Left hindlimb (tissue), 1 donor: ENCODE measurements at regions not wholly inside any gene's neighbourhood (a gene's known extent, or its start where the extent isn't known, plus 50 kb on each side); places are given as distances from the start of the nearest gene placed in this dataset.
"Not testable (repeated sequence)": the region's sequence is repeated elsewhere in the genome, so short reads cannot be mapped to it uniquely, and the experiment has no call there.

Experiments
- DNase-seq: peaks from one replicate; pipeline ENCODE4 v3.0.0-alpha.2; 2018

DNA sequence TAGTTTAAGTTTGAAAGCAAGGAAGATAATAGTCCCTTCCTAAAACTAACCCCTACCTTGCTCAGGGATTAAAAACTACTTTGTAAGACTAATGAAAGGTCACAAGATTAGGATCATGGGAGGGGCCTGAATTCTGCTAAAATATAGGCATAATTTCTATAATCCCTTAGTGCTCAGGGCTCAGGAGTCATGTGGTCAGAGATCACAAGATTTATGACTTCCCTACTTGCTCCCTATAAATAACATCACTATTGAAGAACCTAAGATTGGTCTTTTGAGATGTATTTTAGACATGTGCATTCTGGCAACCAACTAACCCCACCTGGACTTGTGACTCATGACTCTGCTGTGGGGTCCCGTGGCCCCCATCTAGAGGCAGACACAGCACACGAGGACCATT, 81.1 kb downstream of the STMND1 start:
- DNase-seq, result no peak

GRCh38 chr6:17186925-17187324, 85.1 kb downstream of the STMND1 start:
- no peak for DNase-seq

- no peak for DNase-seq
Measured at GRCh38 chr6:17193106-17193775, 87.9 kb upstream of the RBM24 start.

DNA sequence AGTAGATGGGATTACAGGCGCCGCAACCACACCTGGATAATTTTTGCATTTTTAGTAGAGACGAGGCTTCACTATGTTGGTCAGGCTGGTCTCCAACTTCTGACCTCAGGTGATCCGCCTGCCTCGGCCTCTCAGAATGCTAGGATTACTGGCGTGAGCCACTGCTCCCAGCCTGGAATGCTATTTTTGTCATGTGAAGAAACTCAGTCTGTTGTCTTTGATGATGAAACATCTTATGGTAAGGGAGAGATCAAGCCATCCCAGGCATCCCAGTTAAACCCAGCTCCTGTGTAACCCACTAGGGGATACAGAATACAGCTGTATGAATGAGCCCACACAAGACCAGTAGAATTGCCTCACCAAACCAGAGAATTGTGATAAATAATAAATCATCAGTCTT, 83.6 kb upstream of the RBM24 start:
- DNase-seq, result no peak

- no peak for DNase-seq
Measured at GRCh38 chr6:17200395-17200794, 80.8 kb upstream of the RBM24 start.

DNA sequence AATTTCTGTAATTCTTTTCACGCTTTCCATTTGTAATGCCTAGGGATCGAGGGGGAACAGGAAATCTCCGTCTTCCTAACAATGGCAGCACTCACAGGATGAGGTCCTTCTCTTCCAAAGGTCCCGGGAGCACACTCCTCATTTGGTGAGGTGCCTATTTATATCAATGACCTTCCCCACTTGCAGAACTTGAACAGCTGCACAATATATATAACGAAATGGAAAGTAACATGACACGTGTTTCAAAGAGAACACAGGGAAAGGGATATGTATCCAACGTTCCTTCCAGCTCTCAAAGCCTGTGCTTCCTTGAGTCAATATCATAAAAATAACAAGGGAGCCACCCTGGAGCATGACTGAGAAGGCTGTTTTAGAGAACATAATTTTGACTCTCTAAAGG, 78.6 kb upstream of the RBM24 start:
- DNase-seq, result peak; percentile 60

DNA sequence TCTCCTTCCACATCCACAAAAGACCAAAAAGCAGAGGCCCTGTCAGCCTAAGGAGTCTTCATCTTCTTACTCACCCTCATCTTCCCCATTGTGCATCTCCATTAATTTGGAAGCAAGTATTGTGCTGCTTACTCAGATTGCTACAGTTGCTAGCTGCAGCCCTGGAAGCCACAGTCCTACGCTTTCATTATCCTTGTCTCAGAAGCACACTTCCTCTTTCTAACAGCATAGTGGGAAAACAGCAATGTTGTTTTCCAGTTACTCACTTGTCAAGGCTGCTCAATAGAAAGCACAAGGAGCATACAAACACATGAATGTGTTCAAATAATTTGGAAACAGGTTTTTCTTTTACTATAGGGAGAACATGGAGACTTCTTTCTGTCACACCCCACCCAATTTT, 76.6 kb upstream of the RBM24 start:
- no peak for DNase-seq

DNA sequence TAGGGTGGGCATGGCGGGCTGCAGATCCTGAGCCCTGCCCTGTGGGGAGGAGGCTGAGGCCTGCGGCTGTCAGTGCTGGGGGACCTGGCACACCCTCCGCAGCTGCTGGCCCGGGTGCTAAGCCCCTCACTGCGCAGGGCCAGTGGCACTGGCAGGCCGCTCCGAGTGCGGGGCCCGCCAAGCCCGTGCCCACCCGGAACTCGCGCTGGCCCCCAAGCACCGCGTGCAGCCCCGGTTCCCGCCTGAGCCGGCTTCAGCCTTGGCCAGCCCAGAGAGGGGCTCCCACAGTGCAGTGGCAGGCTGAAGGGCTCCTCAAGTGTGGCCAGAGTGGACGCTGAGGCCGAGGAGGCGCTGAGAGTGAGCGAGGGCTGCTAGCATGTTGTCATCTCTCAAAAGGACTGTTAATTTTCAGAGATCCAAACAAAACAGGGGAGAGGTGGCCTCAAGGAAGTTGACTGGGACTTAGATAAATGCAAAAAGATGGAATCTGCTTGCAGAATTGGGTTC, 74.5 kb upstream of the RBM24 start:
- no peak for DNase-seq

DNA sequence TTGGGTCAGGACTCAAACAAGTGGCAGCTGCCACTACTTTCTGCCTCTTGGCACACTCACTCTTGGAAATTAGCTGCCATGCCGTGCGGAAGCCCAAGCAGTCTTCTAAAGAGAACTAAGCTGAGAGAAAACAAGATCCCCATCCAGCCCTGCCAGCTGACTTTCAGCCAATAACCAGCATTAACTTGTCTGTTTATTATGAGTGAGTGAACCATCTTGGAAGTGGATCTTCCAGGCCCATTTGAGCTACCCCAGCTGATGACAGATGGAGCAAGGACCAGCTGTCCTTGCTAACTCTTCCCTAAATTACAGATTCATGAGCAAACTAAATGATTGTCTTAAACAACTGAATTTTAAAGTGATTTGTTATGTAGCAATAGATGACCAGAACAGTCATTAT, 73.9 kb upstream of the RBM24 start:
- DNase-seq, result no peak

DNA sequence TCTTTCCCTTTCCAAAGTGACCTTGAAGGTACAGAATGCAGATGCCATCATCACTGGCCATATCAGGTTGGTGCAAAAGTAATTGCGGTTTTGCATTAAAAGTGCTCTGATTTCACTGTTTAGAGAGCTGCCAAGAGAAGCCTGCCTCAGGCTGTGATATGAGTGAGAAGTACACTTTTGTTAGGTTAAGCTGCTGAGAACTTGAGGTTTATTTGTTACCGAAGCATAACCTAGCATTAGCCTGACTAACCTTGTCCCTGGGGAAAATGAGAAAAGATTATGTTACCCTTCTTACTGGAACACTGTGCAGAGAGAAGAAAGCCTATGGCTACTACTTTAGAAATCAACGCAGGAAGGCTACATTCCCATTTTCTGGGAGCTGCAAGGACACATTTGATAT, 70.5 kb upstream of the RBM24 start:
- no peak for DNase-seq

- DNase-seq, result no peak
Measured at GRCh38 chr6:17211101-17211500, 70.1 kb upstream of the RBM24 start.

DNA sequence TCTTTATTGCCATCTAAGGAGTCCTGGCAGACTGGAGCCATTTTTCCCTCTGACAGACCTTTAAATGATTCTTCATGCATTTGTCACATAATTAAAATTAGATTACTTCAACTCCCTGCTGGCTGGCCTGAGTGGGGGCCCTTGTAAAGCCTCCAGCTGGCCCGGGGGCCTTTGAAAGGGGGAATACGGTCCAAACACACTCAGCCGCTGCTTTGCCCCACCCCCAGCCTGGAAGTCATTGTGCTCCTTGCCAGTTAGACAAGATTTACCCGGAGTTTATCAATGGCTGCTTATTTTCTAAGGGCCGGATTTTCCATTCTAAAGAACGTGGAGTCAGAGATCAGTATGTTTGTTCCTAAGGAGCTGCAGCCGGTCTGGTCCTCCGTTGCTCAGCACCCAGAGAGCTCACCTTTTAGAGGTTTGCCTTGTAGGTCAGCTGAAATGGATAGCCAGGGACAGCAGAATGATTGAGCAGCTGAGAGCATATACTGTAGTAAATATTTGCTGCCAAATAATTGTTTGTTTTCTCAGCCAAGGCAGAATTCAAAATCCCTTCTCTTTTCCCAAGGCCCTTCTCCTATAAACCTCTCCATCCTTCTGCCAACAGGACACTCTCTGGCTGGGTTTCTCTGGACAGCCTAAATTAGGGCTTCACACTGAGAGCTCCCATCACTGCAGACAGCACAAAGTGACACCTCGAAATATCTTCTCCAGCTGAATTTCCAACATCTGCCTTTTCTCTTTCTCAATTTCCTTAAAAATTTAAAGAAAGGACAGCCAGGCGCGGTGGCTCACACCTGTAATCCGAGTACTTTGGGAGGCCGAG, 68.4 kb upstream of the RBM24 start:
- peak; percentile 89 for DNase-seq

- no peak for DNase-seq
Measured at GRCh38 chr6:17214106-17214505, 67.1 kb upstream of the RBM24 start.

DNA sequence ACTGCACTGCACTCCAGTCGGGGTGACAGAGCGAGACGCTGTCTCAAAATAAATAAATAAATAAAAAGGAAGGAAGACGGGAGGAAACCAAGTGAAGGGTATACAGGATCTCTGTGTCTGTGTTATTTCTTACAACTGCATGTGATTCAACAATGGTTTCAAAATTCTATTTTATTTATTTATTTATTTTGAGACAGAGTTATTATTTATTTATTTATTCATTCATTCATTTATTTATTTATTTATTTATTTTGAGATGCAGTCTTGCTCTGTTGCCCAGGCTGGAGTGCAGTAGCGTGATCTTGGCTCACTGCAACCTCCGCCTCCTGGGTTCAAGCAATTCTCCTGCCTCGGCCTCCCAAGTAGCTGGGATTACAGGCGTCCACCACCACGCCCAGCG, 64.2 kb upstream of the RBM24 start:
- DNase-seq, result not testable (repeated sequence)

GRCh38 chr6:17218023-17218748, 63.0 kb upstream of the RBM24 start:
- DNase-seq, result no peak

DNA sequence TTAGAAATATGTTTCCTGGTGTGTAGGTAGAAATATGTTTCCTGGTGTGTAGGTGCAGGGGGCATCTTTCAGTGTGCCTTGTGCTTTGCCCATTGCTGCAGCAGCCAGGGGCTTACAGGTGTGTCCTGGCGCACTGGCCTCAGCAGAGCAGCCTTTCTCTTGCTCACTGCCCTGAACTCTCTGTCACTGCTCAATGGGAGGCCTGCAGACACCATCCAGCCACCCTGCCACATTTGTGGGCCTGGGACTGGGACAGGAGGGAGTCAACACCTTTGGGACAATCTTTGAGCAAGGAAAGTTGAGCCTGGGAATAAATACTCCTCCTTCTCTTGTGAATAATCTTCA, 62.4 kb upstream of the RBM24 start:
- DNase-seq, result no peak

GRCh38 chr6:17219098-17219497, 62.1 kb upstream of the RBM24 start:
- no peak for DNase-seq

- no peak for DNase-seq
Measured at GRCh38 chr6:17220040-17220910, 60.9 kb upstream of the RBM24 start.

GRCh38 chr6:17224056-17224455, 57.1 kb upstream of the RBM24 start:
- no peak for DNase-seq

DNA sequence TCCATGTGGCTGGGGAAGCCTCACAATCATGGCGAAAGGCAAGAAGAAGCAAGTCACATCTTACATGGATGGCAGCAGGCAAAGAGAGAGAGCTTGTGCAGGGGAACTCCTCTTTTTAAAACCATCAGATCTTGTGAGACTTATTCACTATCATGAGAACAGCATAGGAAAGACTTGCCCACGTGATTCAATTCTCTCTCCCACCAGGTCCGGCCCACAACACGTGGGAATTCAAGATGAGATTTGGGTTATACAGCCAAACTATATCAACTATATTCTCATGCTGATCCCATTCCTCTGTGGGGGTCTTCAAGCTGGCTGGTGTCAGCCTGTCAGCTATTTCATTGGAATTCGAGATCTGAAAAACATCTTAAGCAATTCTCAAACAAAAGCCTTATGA, 56.7 kb upstream of the RBM24 start:
- not testable (repeated sequence) for DNase-seq

- no peak for DNase-seq
Measured at GRCh38 chr6:17225767-17226630, 55.2 kb upstream of the RBM24 start.

DNA sequence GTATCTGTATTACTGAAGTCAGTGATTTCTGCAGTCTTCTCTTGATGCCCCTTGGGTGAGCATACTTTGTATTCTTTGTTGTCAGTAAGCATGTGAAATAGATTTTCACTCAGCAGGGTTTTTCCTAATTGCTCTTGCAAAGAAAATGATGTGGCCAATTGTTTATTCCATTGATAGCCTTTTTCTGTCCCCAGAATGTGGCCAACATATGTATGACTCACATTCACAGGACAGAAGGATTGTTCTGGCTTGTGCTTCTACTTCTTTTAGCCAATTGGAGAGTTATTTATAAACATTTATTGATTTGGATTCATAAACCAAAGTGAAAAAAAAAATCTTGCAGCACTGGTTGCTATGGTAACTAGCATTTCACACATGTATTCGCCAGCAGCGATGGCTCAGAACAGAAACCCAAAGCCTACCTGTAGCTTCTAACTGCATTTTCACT, 54.4 kb upstream of the RBM24 start:
- no peak for DNase-seq
